ENCODE measurements at regions not wholly inside any gene's neighbourhood (a gene's known extent, or its start where the extent isn't known, plus 50 kb on each side); places are given as distances from the start of the nearest gene placed in this dataset.

- no peak overlapping the region for H3K27ac ChIP-seq (ENCODE audit: low read depth, low read length)
- peaks cover 3 to 6% (median 4%) of the 10 kb centered on the region in 3 donors for H3K4me1 ChIP-seq (ENCODE audit: control insufficient read depth in 3 of 3, insufficient read depth in 3 of 3, low read length in 3 of 3)
- H3K36me3 ChIP-seq (ENCODE audit: control insufficient read depth in 3 of 3, insufficient read depth in 3 of 3, low read length in 3 of 3) = no peaks in the 10 kb centered on the region
- H3K9ac ChIP-seq (ENCODE audit: low read depth in 1 of 3, low read length in 3 of 3) = no peak overlapping the region
- H3K9me3 ChIP-seq (ENCODE audit: control insufficient read depth in 3 of 3, low read length in 3 of 3) = no peaks in the 10 kb centered on the region
- H3K27me3 ChIP-seq (ENCODE audit: control insufficient read depth in 3 of 3, insufficient read depth in 3 of 3, low read length in 3 of 3) = no peaks in the 10 kb centered on the region
- H3K4me3 ChIP-seq (ENCODE audit: low read length in 3 of 3) = no peak overlapping the region
These were observed 354.1 kb upstream of the SLC30A5 start for GRCh38 chr5:68739752-68740151.

GRCh38 chr5:68740226-68740910 lies 353.4 kb upstream of the SLC30A5 start:
- no peaks in the 10 kb centered on the region for H3K9me3 ChIP-seq (ENCODE audit: control insufficient read depth in 3 of 3, low read length in 3 of 3)
- peaks cover 3 to 6% (median 4%) of the 10 kb centered on the region in 3 donors for H3K4me1 ChIP-seq (ENCODE audit: control insufficient read depth in 3 of 3, insufficient read depth in 3 of 3, low read length in 3 of 3)
- H3K36me3 ChIP-seq (ENCODE audit: control insufficient read depth in 3 of 3, insufficient read depth in 3 of 3, low read length in 3 of 3) = no peaks in the 10 kb centered on the region
- H3K27me3 ChIP-seq (ENCODE audit: control insufficient read depth in 3 of 3, insufficient read depth in 3 of 3, low read length in 3 of 3) = no peaks in the 10 kb centered on the region
- no peak overlapping the region for H3K9ac ChIP-seq (ENCODE audit: low read depth in 1 of 3, low read length in 3 of 3)
- H3K4me3 ChIP-seq (ENCODE audit: low read length in 3 of 3) = no peak overlapping the region
- H3K27ac ChIP-seq (ENCODE audit: low read depth, low read length) = no peak overlapping the region

- no peaks in the 10 kb centered on the region for H3K36me3 ChIP-seq (ENCODE audit: control insufficient read depth in 3 of 3, insufficient read depth in 3 of 3, low read length in 3 of 3)
- H3K9ac ChIP-seq (ENCODE audit: low read depth in 1 of 3, low read length in 3 of 3) = no peak overlapping the region
- peaks cover 9 to 12% (median 10%) of the 10 kb centered on the region in 3 donors for H3K4me1 ChIP-seq (ENCODE audit: control insufficient read depth in 3 of 3, insufficient read depth in 3 of 3, low read length in 3 of 3)
- no peak overlapping the region for H3K4me3 ChIP-seq (ENCODE audit: low read length in 3 of 3)
- H3K27me3 ChIP-seq (ENCODE audit: control insufficient read depth in 3 of 3, insufficient read depth in 3 of 3, low read length in 3 of 3) = no peaks in the 10 kb centered on the region
- H3K9me3 ChIP-seq (ENCODE audit: control insufficient read depth in 3 of 3, low read length in 3 of 3) = no peaks in the 10 kb centered on the region
- no peak overlapping the region for H3K27ac ChIP-seq (ENCODE audit: low read depth, low read length)
These were observed 349.6 kb upstream of the SLC30A5 start for GRCh38 chr5:68744206-68744605.

- H3K36me3 ChIP-seq (ENCODE audit: control insufficient read depth in 3 of 3, insufficient read depth in 3 of 3, low read length in 3 of 3) = no peaks in the 10 kb centered on the region
- no peak overlapping the region for H3K27ac ChIP-seq (ENCODE audit: low read depth, low read length)
- peaks cover 7 to 12% (median 11%) of the 10 kb centered on the region in 3 donors for H3K4me1 ChIP-seq (ENCODE audit: control insufficient read depth in 3 of 3, insufficient read depth in 3 of 3, low read length in 3 of 3)
- H3K27me3 ChIP-seq (ENCODE audit: control insufficient read depth in 3 of 3, insufficient read depth in 3 of 3, low read length in 3 of 3) = no peaks in the 10 kb centered on the region
- no peaks in the 10 kb centered on the region for H3K9me3 ChIP-seq (ENCODE audit: control insufficient read depth in 3 of 3, low read length in 3 of 3)
- H3K4me3 ChIP-seq (ENCODE audit: low read length in 3 of 3) = no peak overlapping the region
- H3K9ac ChIP-seq (ENCODE audit: low read depth in 1 of 3, low read length in 3 of 3) = no peak overlapping the region
These were observed 348.4 kb upstream of the SLC30A5 start for GRCh38 chr5:68745448-68745847.

GRCh38 chr5:68746220-68746619 lies 347.6 kb upstream of the SLC30A5 start:
- no peaks in the 10 kb centered on the region for H3K36me3 ChIP-seq (ENCODE audit: control insufficient read depth in 3 of 3, insufficient read depth in 3 of 3, low read length in 3 of 3)
- no peak overlapping the region for H3K27ac ChIP-seq (ENCODE audit: low read depth, low read length)
- H3K9me3 ChIP-seq (ENCODE audit: control insufficient read depth in 3 of 3, low read length in 3 of 3) = no peaks in the 10 kb centered on the region
- H3K9ac ChIP-seq (ENCODE audit: low read depth in 1 of 3, low read length in 3 of 3) = no peak overlapping the region
- H3K4me3 ChIP-seq (ENCODE audit: low read length in 3 of 3) = no peak overlapping the region
- H3K27me3 ChIP-seq (ENCODE audit: control insufficient read depth in 3 of 3, insufficient read depth in 3 of 3, low read length in 3 of 3) = no peaks in the 10 kb centered on the region
- peaks cover 7 to 11% (median 9%) of the 10 kb centered on the region in 3 donors for H3K4me1 ChIP-seq (ENCODE audit: control insufficient read depth in 3 of 3, insufficient read depth in 3 of 3, low read length in 3 of 3)

- Histone ChIP-seq H3K36me3 (ENCODE audit: control insufficient read depth in 3 of 3, insufficient read depth in 3 of 3, low read length in 3 of 3) (no peaks in the 10 kb centered on the region), H3K27ac (ENCODE audit: low read depth, low read length) (no peak overlapping the region), H3K4me1 (ENCODE audit: control insufficient read depth in 3 of 3, insufficient read depth in 3 of 3, low read length in 3 of 3) (peaks cover 7 to 11% (median 9%) of the 10 kb centered on the region in 3 donors), H3K9me3 (ENCODE audit: control insufficient read depth in 3 of 3, low read length in 3 of 3) (no peaks in the 10 kb centered on the region), H3K4me3 (ENCODE audit: low read length in 3 of 3) (peak overlapping the region; percentile 2 to 15 (median 7)), H3K27me3 (ENCODE audit: control insufficient read depth in 3 of 3, insufficient read depth in 3 of 3, low read length in 3 of 3) (no peaks in the 10 kb centered on the region), H3K9ac (ENCODE audit: low read depth in 1 of 3, low read length in 3 of 3) (peak overlapping the region in 2 of 3 donors; percentile 52 to 69)
These were observed 347.0 kb upstream of the SLC30A5 start for GRCh38 chr5:68746643-68747420.

GRCh38 chr5:68747521-68747920 lies 346.3 kb upstream of the SLC30A5 start:
- no peaks in the 10 kb centered on the region for H3K27me3 ChIP-seq (ENCODE audit: control insufficient read depth in 3 of 3, insufficient read depth in 3 of 3, low read length in 3 of 3)
- H3K9ac ChIP-seq (ENCODE audit: low read depth in 1 of 3, low read length in 3 of 3) = peak overlapping the region in 1 of 3 donors; percentile 52
- no peaks in the 10 kb centered on the region for H3K9me3 ChIP-seq (ENCODE audit: control insufficient read depth in 3 of 3, low read length in 3 of 3)
- H3K36me3 ChIP-seq (ENCODE audit: control insufficient read depth in 3 of 3, insufficient read depth in 3 of 3, low read length in 3 of 3) = no peaks in the 10 kb centered on the region
- H3K27ac ChIP-seq (ENCODE audit: low read depth, low read length) = no peak overlapping the region
- peaks cover 7 to 11% (median 9%) of the 10 kb centered on the region in 3 donors for H3K4me1 ChIP-seq (ENCODE audit: control insufficient read depth in 3 of 3, insufficient read depth in 3 of 3, low read length in 3 of 3)
- no peak overlapping the region for H3K4me3 ChIP-seq (ENCODE audit: low read length in 3 of 3)

GRCh38 chr5:68748101-68748500 lies 345.7 kb upstream of the SLC30A5 start:
- Histone ChIP-seq H3K4me3 (ENCODE audit: low read length in 3 of 3) (no peak overlapping the region), H3K36me3 (ENCODE audit: control insufficient read depth in 3 of 3, insufficient read depth in 3 of 3, low read length in 3 of 3) (no peaks in the 10 kb centered on the region), H3K9me3 (ENCODE audit: control insufficient read depth in 3 of 3, low read length in 3 of 3) (no peaks in the 10 kb centered on the region), H3K27ac (ENCODE audit: low read depth, low read length) (no peak overlapping the region), H3K27me3 (ENCODE audit: control insufficient read depth in 3 of 3, insufficient read depth in 3 of 3, low read length in 3 of 3) (no peaks in the 10 kb centered on the region), H3K4me1 (ENCODE audit: control insufficient read depth in 3 of 3, insufficient read depth in 3 of 3, low read length in 3 of 3) (peaks cover 7 to 11% (median 9%) of the 10 kb centered on the region in 3 donors), H3K9ac (ENCODE audit: low read depth in 1 of 3, low read length in 3 of 3) (no peak overlapping the region)

- Histone ChIP-seq H3K36me3 (ENCODE audit: control insufficient read depth in 3 of 3, insufficient read depth in 3 of 3, low read length in 3 of 3) (no peaks in the 10 kb centered on the region), H3K4me1 (ENCODE audit: control insufficient read depth in 3 of 3, insufficient read depth in 3 of 3, low read length in 3 of 3) (peaks cover 7 to 11% (median 9%) of the 10 kb centered on the region in 3 donors), H3K9ac (ENCODE audit: low read depth in 1 of 3, low read length in 3 of 3) (no peak overlapping the region), H3K27ac (ENCODE audit: low read depth, low read length) (no peak overlapping the region), H3K4me3 (ENCODE audit: low read length in 3 of 3) (no peak overlapping the region), H3K27me3 (ENCODE audit: control insufficient read depth in 3 of 3, insufficient read depth in 3 of 3, low read length in 3 of 3) (no peaks in the 10 kb centered on the region), H3K9me3 (ENCODE audit: control insufficient read depth in 3 of 3, low read length in 3 of 3) (no peaks in the 10 kb centered on the region)
These were observed 344.7 kb upstream of the SLC30A5 start for GRCh38 chr5:68749077-68749476.

- no peaks in the 10 kb centered on the region for H3K27me3 ChIP-seq (ENCODE audit: control insufficient read depth in 3 of 3, insufficient read depth in 3 of 3, low read length in 3 of 3)
- H3K27ac ChIP-seq (ENCODE audit: low read depth, low read length) = no peak overlapping the region
- H3K9ac ChIP-seq (ENCODE audit: low read depth in 1 of 3, low read length in 3 of 3) = no peak overlapping the region
- no peak overlapping the region for H3K4me3 ChIP-seq (ENCODE audit: low read length in 3 of 3)
- no peaks in the 10 kb centered on the region for H3K9me3 ChIP-seq (ENCODE audit: control insufficient read depth in 3 of 3, low read length in 3 of 3)
- H3K4me1 ChIP-seq (ENCODE audit: control insufficient read depth in 3 of 3, insufficient read depth in 3 of 3, low read length in 3 of 3) = peaks cover 5 to 11% (median 9%) of the 10 kb centered on the region in 3 donors
- H3K36me3 ChIP-seq (ENCODE audit: control insufficient read depth in 3 of 3, insufficient read depth in 3 of 3, low read length in 3 of 3) = no peaks in the 10 kb centered on the region
These were observed 344.2 kb upstream of the SLC30A5 start for GRCh38 chr5:68749631-68750030.

Measured in skeletal muscle tissue (tissue), 3 donors.